SK-N-MC (cell line): ENCODE measurements at regions not wholly inside any gene's neighbourhood (a gene's known extent, or its start where the extent isn't known, plus 50 kb on each side); places are given as distances from the start of the nearest gene placed in this dataset.

Experiments used
- EZH2 ChIP-seq: fragments of 200-600 bp; sonication (generic); IDR thresholded peaks from one replicate; pipeline ENCODE4 v1.6.1; 2017; ENCODE audit warnings: antibody characterized with exemption
- POLR2AphosphoS5 ChIP-seq: IDR thresholded peaks from 2 replicates; pipeline ENCODE4 v1.6.1; 2012; ENCODE audit warnings: mild to moderate bottlenecking, low read depth, low read length, borderline replicate concordance

DNA sequence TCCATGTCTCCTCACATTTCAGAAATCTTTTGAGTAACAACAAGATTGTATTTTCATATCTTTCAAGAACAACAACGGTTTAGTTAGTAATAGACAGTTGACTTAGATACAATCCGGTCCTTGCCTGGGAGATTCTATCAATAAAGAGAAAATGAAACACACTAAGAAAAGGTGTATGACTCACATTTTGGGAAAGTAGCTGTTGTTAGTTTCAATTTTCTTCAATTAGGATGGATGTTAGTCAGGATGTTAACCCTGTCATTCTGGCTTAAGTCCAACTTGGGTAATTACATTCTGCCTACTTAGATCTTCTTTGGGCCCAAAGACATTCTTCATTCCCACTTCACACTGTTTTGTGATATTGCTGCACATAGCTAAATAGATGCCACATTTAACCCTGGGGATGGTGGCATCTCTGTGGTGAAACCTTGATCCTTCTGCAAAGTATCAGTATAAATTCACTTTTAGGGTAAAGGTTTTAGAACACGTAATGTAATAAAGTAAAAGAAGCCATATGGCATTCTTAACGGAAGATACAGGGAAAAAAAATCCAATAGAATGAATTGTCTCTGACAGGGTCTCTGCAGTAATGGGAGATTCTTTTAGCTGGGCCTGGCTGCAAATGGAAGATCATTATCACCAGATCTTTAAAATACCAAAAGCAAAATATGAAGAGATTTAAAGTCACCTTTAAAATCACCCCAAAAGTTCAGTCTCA, 365.5 kb downstream of the FIGN start:
- TF ChIP-seq EZH2 (no peak), POLR2AphosphoS5 (no peak)
